ENCODE measurements at regions not wholly inside any gene's neighbourhood (a gene's known extent, or its start where the extent isn't known, plus 50 kb on each side); places are given as distances from the start of the nearest gene placed in this dataset.

- no peak overlapping the region for H3K4me3 ChIP-seq (ENCODE audit: control insufficient read depth in 2 of 3, extremely low read depth in 1 of 3, insufficient read depth in 2 of 3, low read depth in 1 of 3, low read length in 3 of 3)
- no peaks in the 10 kb centered on the region for H3K79me2 ChIP-seq (ENCODE audit: control insufficient read depth, insufficient read depth, low read length)
- H3K9me1 ChIP-seq (ENCODE audit: control insufficient read depth, extremely low read depth, insufficient read depth, low read length) = no peaks in the 10 kb centered on the region
- no peak overlapping the region for H2AFZ ChIP-seq (ENCODE audit: control insufficient read depth, low read length)
- no peak overlapping the region for H3K4me2 ChIP-seq (ENCODE audit: control insufficient read depth, extremely low read depth, insufficient read depth, low read depth, low read length)
- no peaks in the 10 kb centered on the region for H3K4me1 ChIP-seq (ENCODE audit: control insufficient read depth, extremely low read depth, insufficient read depth, low read length)
- H4K20me1 ChIP-seq (ENCODE audit: control insufficient read depth, extremely low read depth, insufficient read depth, low read length) = no peaks in the 10 kb centered on the region
- no peak overlapping the region for H3K27ac ChIP-seq (ENCODE audit: control insufficient read depth, insufficient read depth, low read length)
- H3K9ac ChIP-seq (ENCODE audit: control insufficient read depth, extremely low read depth, insufficient read depth, low read length) = no peak overlapping the region
- H3K9me3 ChIP-seq (ENCODE audit: control insufficient read depth, low read depth, low read length) = peaks cover 5% of the 10 kb centered on the region
- dilution Hi-C loops (cut with MboI; ENCODE audit: extremely low pct_ligation_motif_present, low sequenced_read_pairs) = no loop called here
- DNase-seq (ENCODE audit: low read depth, low spot score) = no peak
- no peak for FAIRE-seq
- TF ChIP-seq CTCF (optimal IDR thresholded peaks at IDR 0.05 in 1 of 3, IDR thresholded peaks at IDR 0.05 in 1 of 3, conservative IDR thresholded peaks at IDR 0.05 in 1 of 3; ENCODE audit: extremely low read depth in 1 of 3, insufficient read depth in 2 of 3, low read length in 3 of 3) (no peak), EZH2 (IDR thresholded peaks at IDR 0.05; ENCODE audit: low read length) (no peak)
- H3K36me3 ChIP-seq (ENCODE audit: control insufficient read depth in 2 of 2, extremely low read depth in 1 of 2, insufficient read depth in 2 of 2, low read length in 2 of 2) = no peaks in the 10 kb centered on the region
- no peaks in the 10 kb centered on the region for H3K27me3 ChIP-seq (ENCODE audit: control insufficient read depth, extremely low read depth, insufficient read depth, low read length)
Observed at GRCh38 chr16:6910301-6910700, 422.3 kb upstream of the RBFOX1 start.

- Histone ChIP-seq H3K4me1 (ENCODE audit: control insufficient read depth, extremely low read depth, insufficient read depth, low read length) (no peaks in the 10 kb centered on the region), H2AFZ (ENCODE audit: control insufficient read depth, low read length) (no peak overlapping the region), H3K4me3 (ENCODE audit: control insufficient read depth in 2 of 3, extremely low read depth in 1 of 3, insufficient read depth in 2 of 3, low read depth in 1 of 3, low read length in 3 of 3) (no peak overlapping the region), H3K27ac (ENCODE audit: control insufficient read depth, insufficient read depth, low read length) (no peak overlapping the region), H3K79me2 (ENCODE audit: control insufficient read depth, insufficient read depth, low read length) (no peaks in the 10 kb centered on the region), H3K4me2 (ENCODE audit: control insufficient read depth, extremely low read depth, insufficient read depth, low read depth, low read length) (no peak overlapping the region), H3K9ac (ENCODE audit: control insufficient read depth, extremely low read depth, insufficient read depth, low read length) (no peak overlapping the region), H3K36me3 (ENCODE audit: control insufficient read depth in 2 of 2, extremely low read depth in 1 of 2, insufficient read depth in 2 of 2, low read length in 2 of 2) (no peaks in the 10 kb centered on the region), H3K9me1 (ENCODE audit: control insufficient read depth, extremely low read depth, insufficient read depth, low read length) (no peaks in the 10 kb centered on the region), H3K27me3 (ENCODE audit: control insufficient read depth, extremely low read depth, insufficient read depth, low read length) (no peaks in the 10 kb centered on the region), H4K20me1 (ENCODE audit: control insufficient read depth, extremely low read depth, insufficient read depth, low read length) (no peaks in the 10 kb centered on the region), H3K9me3 (ENCODE audit: control insufficient read depth, low read depth, low read length) (peaks cover 5% of the 10 kb centered on the region)
- FAIRE-seq = no peak
- TF ChIP-seq EZH2 (IDR thresholded peaks at IDR 0.05; ENCODE audit: low read length) = no peak
- TF ChIP-seq CTCF (optimal IDR thresholded peaks at IDR 0.05 in 1 of 3, IDR thresholded peaks at IDR 0.05 in 1 of 3, conservative IDR thresholded peaks at IDR 0.05 in 1 of 3; ENCODE audit: extremely low read depth in 1 of 3, insufficient read depth in 2 of 3, low read length in 3 of 3) = no peak
- no peak for DNase-seq (ENCODE audit: low read depth, low spot score)
- dilution Hi-C loops (cut with MboI; ENCODE audit: extremely low pct_ligation_motif_present, low sequenced_read_pairs) = no loop called here
Observed at GRCh38 chr16:6905601-6906000, 427.0 kb upstream of the RBFOX1 start.

Data from keratinocyte (primary cell).